ENCODE measurements at regions not wholly inside any gene's neighbourhood (a gene's known extent, or its start where the extent isn't known, plus 50 kb on each side); places are given as distances from the start of the nearest gene placed in this dataset.

GRCh38 chr12:89935850-89936249 lies 227.2 kb upstream of the ATP2B1 start:
- no peak overlapping the region for H3K4me3 Mint-ChIP-seq
- no peaks in the 10 kb centered on the region for H3K36me3 Mint-ChIP-seq (ENCODE audit: low read depth)
- H3K4me1 Mint-ChIP-seq: peaks cover 27% of the 10 kb centered on the region
- no peak for DNase-seq
- TF ChIP-seq, protein P1, sequence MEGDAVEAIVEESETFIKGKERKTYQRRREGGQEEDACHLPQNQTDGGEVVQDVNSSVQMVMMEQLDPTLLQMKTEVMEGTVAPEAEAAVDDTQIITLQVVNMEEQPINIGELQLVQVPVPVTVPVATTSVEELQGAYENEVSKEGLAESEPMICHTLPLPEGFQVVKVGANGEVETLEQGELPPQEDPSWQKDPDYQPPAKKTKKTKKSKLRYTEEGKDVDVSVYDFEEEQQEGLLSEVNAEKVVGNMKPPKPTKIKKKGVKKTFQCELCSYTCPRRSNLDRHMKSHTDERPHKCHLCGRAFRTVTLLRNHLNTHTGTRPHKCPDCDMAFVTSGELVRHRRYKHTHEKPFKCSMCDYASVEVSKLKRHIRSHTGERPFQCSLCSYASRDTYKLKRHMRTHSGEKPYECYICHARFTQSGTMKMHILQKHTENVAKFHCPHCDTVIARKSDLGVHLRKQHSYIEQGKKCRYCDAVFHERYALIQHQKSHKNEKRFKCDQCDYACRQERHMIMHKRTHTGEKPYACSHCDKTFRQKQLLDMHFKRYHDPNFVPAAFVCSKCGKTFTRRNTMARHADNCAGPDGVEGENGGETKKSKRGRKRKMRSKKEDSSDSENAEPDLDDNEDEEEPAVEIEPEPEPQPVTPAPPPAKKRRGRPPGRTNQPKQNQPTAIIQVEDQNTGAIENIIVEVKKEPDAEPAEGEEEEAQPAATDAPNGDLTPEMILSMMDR (IDR thresholded peaks at IDR 0.05): no peak
- no peaks in the 10 kb centered on the region for H3K9me3 Mint-ChIP-seq
- H3K27ac Mint-ChIP-seq: no peak overlapping the region
- peaks cover 4% of the 10 kb centered on the region for H3K27me3 Mint-ChIP-seq (ENCODE audit: low read depth, poor library complexity)

DNA sequence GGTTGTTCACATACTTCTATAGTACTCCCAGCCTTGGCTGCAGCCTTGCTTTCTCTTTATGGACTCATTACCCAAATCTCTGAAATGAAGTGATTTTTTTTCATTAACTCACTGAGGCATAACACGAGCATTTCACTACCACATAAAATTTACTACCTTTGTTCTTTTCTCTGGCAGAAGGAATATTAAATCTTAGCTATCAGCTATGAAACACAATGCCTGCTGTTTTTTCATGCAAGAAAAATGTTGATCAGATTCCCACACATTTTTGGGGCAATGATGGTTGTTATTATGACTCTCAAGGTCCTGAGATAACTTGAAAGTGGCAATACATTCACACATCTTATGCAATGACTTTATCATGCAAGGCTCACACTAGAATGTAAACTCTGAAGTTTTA lies 225.3 kb upstream of the ATP2B1 start:
- peaks cover 4% of the 10 kb centered on the region for H3K27me3 Mint-ChIP-seq (ENCODE audit: low read depth, poor library complexity)
- TF ChIP-seq, protein P1 (IDR thresholded peaks at IDR 0.05): no peak
- H3K4me1 Mint-ChIP-seq: peaks cover 27% of the 10 kb centered on the region
- DNase-seq: no peak
- H3K27ac Mint-ChIP-seq: no peak overlapping the region
- no peaks in the 10 kb centered on the region for H3K36me3 Mint-ChIP-seq (ENCODE audit: low read depth)
- no peak overlapping the region for H3K4me3 Mint-ChIP-seq
- H3K9me3 Mint-ChIP-seq: no peaks in the 10 kb centered on the region

DNA sequence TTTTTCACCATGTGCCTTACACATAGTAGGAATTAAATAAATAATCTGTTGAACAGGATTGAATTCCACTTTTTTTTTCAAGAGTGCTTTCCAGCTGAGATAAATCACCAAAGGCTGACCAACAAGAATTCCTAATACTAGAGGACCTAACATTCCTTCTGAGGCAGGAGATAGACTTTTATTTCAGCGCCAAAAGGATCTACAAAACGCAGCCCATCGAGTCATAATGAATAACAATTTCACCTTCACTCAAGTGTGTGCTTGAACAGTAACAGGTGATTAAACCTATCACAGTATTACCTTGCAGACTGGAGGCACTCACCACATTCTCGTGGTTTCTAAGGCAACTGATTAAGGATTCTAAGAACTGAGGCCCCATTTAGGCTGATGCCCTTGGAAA lies 224.3 kb upstream of the ATP2B1 start:
- H3K27me3 Mint-ChIP-seq (ENCODE audit: low read depth, poor library complexity): no peaks in the 10 kb centered on the region
- H3K9me3 Mint-ChIP-seq: no peaks in the 10 kb centered on the region
- peaks cover 27% of the 10 kb centered on the region for H3K4me1 Mint-ChIP-seq
- H3K4me3 Mint-ChIP-seq: no peak overlapping the region
- H3K27ac Mint-ChIP-seq: no peak overlapping the region
- TF ChIP-seq, protein P1 (IDR thresholded peaks at IDR 0.05): no peak
- no peaks in the 10 kb centered on the region for H3K36me3 Mint-ChIP-seq (ENCODE audit: low read depth)
- no peak for DNase-seq

GRCh38 chr12:89928467-89928866 lies 219.8 kb upstream of the ATP2B1 start:
- no peak for DNase-seq
- H3K27ac Mint-ChIP-seq: no peak overlapping the region
- TF ChIP-seq, protein P1 (IDR thresholded peaks at IDR 0.05): no peak
- no peaks in the 10 kb centered on the region for H3K4me1 Mint-ChIP-seq
- H3K27me3 Mint-ChIP-seq (ENCODE audit: low read depth, poor library complexity): no peaks in the 10 kb centered on the region
- H3K36me3 Mint-ChIP-seq (ENCODE audit: low read depth): no peaks in the 10 kb centered on the region
- H3K4me3 Mint-ChIP-seq: no peak overlapping the region
- no peaks in the 10 kb centered on the region for H3K9me3 Mint-ChIP-seq

DNA sequence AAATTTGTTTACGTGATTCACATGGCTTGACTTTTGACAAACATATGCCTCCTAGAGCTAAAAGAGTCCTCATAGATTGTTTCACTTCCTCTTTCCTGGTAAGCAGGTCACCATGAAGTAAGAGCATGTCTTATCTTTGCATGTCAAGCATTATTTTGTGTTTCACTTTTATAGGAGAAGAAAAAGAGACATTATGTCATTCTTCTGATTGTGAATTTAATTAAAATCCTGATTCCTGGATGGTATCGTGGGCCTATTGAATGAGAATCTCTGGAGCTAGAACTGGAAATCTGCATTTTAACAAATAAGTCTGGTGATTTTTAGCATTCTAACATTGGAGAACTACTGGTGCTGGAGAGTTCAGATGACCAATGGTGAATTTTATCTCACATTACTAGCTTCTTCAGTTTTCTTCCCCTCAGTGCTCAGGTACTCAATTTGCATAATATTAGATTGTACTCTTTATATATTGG lies 218.6 kb upstream of the ATP2B1 start:
- H3K27ac Mint-ChIP-seq: no peak overlapping the region
- no peak overlapping the region for H3K4me3 Mint-ChIP-seq
- no peaks in the 10 kb centered on the region for H3K4me1 Mint-ChIP-seq
- DNase-seq: no peak
- TF ChIP-seq, protein P1 (IDR thresholded peaks at IDR 0.05): no peak
- no peaks in the 10 kb centered on the region for H3K27me3 Mint-ChIP-seq (ENCODE audit: low read depth, poor library complexity)
- no peaks in the 10 kb centered on the region for H3K9me3 Mint-ChIP-seq
- no peaks in the 10 kb centered on the region for H3K36me3 Mint-ChIP-seq (ENCODE audit: low read depth)

DNA sequence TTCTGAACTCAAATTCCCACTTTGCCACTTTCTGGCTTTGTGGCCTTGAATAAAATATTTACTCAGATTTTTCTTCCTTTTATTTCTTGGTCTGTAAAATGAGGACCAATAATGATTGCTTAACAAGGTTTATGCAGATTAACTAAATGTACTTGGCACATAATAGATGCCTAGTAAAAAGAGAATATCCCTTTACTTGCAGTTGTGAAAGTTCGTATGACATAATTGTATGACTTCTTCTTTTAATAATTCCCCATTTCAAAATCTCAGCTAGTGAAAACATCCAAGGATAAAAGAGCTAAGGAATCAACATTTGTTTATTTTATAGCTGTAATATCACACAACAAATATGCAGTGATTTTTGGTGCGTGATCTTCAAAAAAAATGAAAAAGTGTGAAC lies 215.6 kb upstream of the ATP2B1 start:
- Mint-ChIP-seq H3K27ac (no peak overlapping the region), H3K27me3 (ENCODE audit: low read depth, poor library complexity) (no peaks in the 10 kb centered on the region), H3K4me1 (peaks cover 9% of the 10 kb centered on the region), H3K4me3 (no peak overlapping the region), H3K9me3 (no peaks in the 10 kb centered on the region), H3K36me3 (ENCODE audit: low read depth) (no peaks in the 10 kb centered on the region)
- no peak for DNase-seq
- TF ChIP-seq, protein P1 (IDR thresholded peaks at IDR 0.05): no peak

Data from nephron progenitor cell (in vitro differentiated cells).